ENCODE measurements at regions not wholly inside any gene's neighbourhood (a gene's known extent, or its start where the extent isn't known, plus 50 kb on each side); places are given as distances from the start of the nearest gene placed in this dataset.
A peak's percentile ranks its signal among the peaks of the same experiment; 100 is the strongest.

DNA sequence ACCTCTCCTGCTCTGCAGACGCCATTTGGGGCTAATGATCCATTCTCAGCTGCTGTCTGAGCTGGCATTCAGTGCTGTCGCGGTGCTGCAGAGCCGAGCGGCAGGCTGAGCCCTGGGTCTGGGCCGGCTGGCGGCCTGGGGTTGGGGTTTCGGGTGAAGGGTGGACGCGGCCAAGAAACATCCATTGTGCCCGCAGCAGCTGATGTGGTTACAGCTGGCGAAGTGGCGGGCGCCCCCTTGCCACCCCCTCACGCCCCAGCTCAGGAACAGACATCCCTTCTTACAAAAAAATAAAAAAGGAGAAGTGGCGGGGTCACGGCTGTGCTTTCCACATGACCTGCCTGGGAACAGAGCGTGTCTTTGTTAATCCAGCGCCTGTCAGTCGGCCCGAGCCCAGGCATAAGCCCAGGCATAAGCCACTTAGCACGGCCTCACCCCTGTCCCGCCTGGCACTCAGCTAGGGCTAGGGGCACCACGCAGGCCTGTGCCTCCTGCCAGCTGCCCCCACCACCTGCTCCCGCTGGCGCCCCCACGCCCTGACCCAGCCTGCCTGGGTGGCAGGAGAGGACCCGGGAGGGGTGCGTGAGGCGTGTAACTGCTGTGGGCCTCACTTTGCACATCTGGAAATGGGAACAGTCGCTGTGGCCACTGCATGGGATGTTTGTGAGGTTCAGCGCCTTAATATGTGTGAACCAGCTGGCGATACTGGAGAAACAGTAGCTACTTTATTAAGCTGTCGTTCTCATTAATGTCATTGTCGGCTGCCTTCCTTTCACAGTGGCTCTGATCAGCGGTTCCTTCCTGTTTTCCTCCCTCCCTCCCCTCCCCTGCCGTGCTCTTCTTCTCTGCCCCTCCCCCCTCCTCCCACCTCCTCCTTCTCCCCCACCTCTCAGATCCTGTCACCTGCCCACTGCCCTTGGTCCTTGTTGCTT, 197.7 kb upstream of the CIBAR2 start:
- DNase-seq, result peak; percentile 81
- peak; percentile 38 to 55 for ATAC-seq
- peaks cover 53% of the 10 kb centered on the region for H3K4me1 ChIP-seq

DNA sequence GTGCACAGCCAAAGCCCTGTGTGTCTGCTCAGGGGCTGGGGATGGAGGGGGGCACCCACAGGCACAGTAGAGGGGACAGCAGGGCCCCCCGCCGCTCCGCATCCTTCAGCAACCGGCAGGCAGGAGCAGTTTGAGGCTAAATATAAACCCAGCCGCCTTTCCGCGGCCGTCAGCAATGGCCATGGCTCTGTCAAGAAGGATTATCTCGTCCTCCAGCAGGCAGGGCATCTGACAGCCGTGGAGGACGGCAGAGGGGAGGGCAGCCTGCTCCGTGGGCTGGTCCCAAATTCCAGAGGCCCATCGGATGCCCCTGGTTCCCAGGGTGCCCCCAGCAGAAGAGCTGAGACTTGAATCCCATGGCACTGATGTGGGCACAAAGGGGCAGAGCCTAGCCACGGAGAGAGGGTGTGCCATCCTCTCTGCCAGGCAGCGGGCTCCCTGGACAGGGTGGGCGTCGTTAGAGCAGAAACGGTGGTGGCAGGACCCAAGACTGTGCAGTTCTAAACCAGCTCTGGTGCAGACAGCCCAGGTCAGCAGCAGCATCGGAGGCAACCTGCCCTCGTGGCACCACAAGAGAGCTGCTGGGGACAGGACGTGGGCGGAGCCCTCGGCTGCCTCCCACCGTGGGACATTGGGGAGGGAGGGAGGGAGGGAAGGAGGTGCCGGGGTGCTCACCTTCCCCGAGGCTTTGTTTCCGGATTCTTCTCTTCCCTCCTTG, 198.8 kb upstream of the CIBAR2 start:
- Histone ChIP-seq H3K36me3 (no peaks in the 10 kb centered on the region), H3K9me3 (no peaks in the 10 kb centered on the region), H3K4me1 (peaks cover 48% of the 10 kb centered on the region), H3K27me3 (ENCODE audit: low read depth) (no peaks in the 10 kb centered on the region), H3K27ac (no peak overlapping the region), H3K4me3 (no peak overlapping the region)
- DNase-seq, result no peak
- no peak for ATAC-seq
- TF ChIP-seq, protein P1, sequence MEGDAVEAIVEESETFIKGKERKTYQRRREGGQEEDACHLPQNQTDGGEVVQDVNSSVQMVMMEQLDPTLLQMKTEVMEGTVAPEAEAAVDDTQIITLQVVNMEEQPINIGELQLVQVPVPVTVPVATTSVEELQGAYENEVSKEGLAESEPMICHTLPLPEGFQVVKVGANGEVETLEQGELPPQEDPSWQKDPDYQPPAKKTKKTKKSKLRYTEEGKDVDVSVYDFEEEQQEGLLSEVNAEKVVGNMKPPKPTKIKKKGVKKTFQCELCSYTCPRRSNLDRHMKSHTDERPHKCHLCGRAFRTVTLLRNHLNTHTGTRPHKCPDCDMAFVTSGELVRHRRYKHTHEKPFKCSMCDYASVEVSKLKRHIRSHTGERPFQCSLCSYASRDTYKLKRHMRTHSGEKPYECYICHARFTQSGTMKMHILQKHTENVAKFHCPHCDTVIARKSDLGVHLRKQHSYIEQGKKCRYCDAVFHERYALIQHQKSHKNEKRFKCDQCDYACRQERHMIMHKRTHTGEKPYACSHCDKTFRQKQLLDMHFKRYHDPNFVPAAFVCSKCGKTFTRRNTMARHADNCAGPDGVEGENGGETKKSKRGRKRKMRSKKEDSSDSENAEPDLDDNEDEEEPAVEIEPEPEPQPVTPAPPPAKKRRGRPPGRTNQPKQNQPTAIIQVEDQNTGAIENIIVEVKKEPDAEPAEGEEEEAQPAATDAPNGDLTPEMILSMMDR (IDR thresholded peaks at IDR 0.05), result no peak
- intact Hi-C loops (cut with DNase I), result no loop called here

More for the DNA sequence above, 197.7 kb upstream of the CIBAR2 start:
- peak overlapping the region; percentile 14 for H3K4me3 ChIP-seq
- TF ChIP-seq, protein P1 (IDR thresholded peaks at IDR 0.05), result no peak
- H3K36me3 ChIP-seq, result no peaks in the 10 kb centered on the region
- intact Hi-C loops (cut with DNase I), result no loop called here
- no peaks in the 10 kb centered on the region for H3K9me3 ChIP-seq
- peak overlapping the region; percentile 46 for H3K27ac ChIP-seq
- H3K27me3 ChIP-seq (ENCODE audit: low read depth), result no peaks in the 10 kb centered on the region

DNA sequence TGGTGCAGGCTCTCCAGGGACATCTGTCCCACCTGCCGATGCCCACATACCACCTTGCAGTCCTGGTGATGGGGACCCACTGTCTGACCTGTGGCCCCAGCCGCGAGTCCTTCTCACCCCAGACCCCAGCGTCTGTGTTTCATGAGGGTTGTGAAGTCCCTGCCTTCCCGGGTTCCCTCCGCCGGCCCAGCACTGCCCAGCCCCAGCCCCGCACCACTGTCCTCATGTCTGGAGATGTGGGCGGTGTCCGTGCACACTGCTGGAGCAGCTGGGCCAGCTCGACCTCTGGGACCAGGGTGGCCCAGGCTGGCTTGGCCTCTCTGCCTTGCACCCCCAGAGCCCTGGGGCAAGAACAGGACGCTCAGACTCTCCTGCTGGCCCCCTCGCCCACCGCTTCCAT, 199.5 kb upstream of the CIBAR2 start:
- ATAC-seq, result no peak
- no peaks in the 10 kb centered on the region for H3K36me3 ChIP-seq
- no peak overlapping the region for H3K4me3 ChIP-seq
- no peaks in the 10 kb centered on the region for H3K27me3 ChIP-seq (ENCODE audit: low read depth)
- DNase-seq, result no peak
- H3K27ac ChIP-seq, result no peak overlapping the region
- H3K9me3 ChIP-seq, result no peaks in the 10 kb centered on the region
- peaks cover 41% of the 10 kb centered on the region for H3K4me1 ChIP-seq
- intact Hi-C loops (cut with DNase I), result no loop called here
- TF ChIP-seq, protein P1 (IDR thresholded peaks at IDR 0.05), result no peak

DNA sequence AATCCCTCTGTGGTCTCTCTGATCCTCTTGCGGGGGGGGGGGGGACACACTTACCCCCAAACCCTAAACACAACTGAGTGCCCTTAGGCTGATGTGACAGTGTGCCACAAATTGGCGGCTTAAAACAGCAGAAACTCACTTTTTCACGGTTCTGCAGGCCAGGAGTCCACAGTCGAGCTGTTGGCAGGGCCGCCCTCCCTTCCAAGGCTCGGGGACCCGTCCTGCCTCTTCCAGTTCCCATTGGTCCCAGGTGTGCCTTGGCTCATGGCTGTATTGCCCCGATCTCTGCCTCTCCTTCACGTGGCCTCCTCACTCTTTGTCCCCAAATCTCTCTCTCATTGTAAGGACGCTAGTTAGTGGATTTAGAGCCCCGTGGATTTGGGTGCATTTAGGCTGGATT, 199.9 kb upstream of the CIBAR2 start:
- H3K27me3 ChIP-seq (ENCODE audit: low read depth), result no peaks in the 10 kb centered on the region
- no peak overlapping the region for H3K27ac ChIP-seq
- DNase-seq (no peak), ATAC-seq (no peak)
- H3K9me3 ChIP-seq, result no peaks in the 10 kb centered on the region
- peaks cover 38% of the 10 kb centered on the region for H3K4me1 ChIP-seq
- TF ChIP-seq, protein P1 (IDR thresholded peaks at IDR 0.05), result no peak
- no peak overlapping the region for H3K4me3 ChIP-seq
- intact Hi-C loops (cut with DNase I), result no loop called here
- H3K36me3 ChIP-seq, result no peaks in the 10 kb centered on the region

DNA sequence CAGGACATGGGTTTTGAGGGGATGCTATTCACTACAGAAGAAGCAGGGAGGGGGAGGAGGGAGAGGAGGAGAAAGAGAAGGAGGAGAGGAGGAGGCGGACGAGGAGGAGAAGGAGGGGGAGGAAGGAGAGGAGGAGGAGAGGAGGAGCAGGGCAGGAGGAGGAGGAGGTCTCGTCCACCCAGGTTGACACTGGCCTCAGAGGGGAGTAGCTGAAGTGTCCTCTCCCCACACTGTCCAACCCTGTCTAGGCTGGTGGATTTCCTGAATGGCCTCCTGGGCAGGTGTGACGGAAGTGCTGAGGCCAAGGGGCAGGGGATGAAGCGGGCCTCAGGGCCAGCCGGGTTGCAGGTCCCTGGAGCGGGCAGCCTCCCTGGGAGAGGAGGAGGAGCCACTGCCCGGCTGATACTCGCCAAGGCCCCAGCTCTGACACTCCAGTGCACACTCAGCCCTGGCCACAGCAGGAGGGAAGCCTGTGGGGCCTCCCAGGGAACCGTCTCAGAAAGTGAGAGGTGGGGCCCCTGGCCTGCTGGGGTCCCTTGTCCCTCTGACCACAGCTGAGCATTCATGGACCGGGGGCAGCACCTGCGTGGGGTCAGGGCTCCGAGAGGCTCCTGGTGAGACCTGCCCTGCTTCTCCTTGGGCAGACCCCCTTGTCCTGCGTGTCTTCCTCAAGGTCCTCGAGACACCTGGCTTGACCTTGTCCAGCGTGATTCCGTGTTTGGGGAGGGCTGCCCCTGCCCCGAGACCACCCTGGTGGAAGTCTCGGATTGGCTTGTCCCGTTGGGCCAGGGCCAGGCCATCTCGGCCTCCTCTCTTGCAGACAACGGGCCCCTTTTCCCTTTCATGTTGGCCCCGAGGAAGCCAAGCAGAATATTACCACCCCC, 200.6 kb upstream of the CIBAR2 start:
- Histone ChIP-seq H3K4me1 (peaks cover 38% of the 10 kb centered on the region), H3K4me3 (no peak overlapping the region), H3K9me3 (no peaks in the 10 kb centered on the region), H3K36me3 (no peaks in the 10 kb centered on the region), H3K27ac (no peak overlapping the region), H3K27me3 (ENCODE audit: low read depth) (no peaks in the 10 kb centered on the region)
- DNase-seq, result no peak
- intact Hi-C loops (cut with DNase I), result no loop called here
- TF ChIP-seq, protein P1 (IDR thresholded peaks at IDR 0.05), result no peak
- ATAC-seq, result no peak

All from lower lobe of right lung (tissue), 2 donors.